HL-60 (cell line): ENCODE measurements at regions not wholly inside any gene's neighbourhood (a gene's known extent, or its start where the extent isn't known, plus 50 kb on each side); places are given as distances from the start of the nearest gene placed in this dataset.

Source experiments
- GABPA ChIP-seq: IDR thresholded peaks from 2 replicates; pipeline ENCODE4 v1.6.1; 2012; ENCODE audit warnings: low read depth
- POLR2AphosphoS5 ChIP-seq: IDR thresholded peaks from 2 replicates; pipeline ENCODE4 v1.6.1; 2012; ENCODE audit warnings: low read depth
- REST ChIP-seq: IDR thresholded peaks from 2 replicates; pipeline ENCODE4 v1.6.1; 2012; ENCODE audit warnings: low read depth; ENCODE audit not compliant: insufficient replicate concordance
- SPI1 ChIP-seq: IDR thresholded peaks from 2 replicates; pipeline ENCODE4 v1.6.1; 2012; ENCODE audit warnings: low read depth, mild to moderate bottlenecking, borderline replicate concordance
- TF ChIP-seq, protein P1 (sequence below): IDR thresholded peaks from one replicate; pipeline ENCODE4 v1.5.1; 2011; ENCODE audit warnings: low read length, control low read depth, inconsistent platforms; ENCODE audit not compliant: insufficient read depth

DNA sequence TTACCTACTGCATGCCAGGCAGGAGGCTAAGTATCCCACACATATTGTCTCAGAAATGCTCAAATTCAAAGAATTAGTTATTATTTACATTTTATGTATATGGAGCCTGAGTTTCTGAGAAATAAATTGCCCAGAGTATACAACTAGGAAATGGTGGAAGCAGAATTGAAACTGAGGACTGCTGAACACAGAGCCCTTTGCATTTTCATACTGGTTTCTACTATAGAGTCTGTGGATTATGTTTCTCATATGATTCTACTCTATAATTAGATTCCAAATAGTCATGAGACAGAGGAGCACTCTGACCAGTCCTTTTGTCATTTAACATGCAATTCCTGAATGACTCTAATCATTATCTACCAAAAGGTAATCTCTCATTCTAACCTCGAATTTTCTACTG lies 254.3 kb downstream of the LMBRD1 start:
- TF ChIP-seq POLR2AphosphoS5: no peak
- TF ChIP-seq, protein P1, sequence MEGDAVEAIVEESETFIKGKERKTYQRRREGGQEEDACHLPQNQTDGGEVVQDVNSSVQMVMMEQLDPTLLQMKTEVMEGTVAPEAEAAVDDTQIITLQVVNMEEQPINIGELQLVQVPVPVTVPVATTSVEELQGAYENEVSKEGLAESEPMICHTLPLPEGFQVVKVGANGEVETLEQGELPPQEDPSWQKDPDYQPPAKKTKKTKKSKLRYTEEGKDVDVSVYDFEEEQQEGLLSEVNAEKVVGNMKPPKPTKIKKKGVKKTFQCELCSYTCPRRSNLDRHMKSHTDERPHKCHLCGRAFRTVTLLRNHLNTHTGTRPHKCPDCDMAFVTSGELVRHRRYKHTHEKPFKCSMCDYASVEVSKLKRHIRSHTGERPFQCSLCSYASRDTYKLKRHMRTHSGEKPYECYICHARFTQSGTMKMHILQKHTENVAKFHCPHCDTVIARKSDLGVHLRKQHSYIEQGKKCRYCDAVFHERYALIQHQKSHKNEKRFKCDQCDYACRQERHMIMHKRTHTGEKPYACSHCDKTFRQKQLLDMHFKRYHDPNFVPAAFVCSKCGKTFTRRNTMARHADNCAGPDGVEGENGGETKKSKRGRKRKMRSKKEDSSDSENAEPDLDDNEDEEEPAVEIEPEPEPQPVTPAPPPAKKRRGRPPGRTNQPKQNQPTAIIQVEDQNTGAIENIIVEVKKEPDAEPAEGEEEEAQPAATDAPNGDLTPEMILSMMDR: no peak
- TF ChIP-seq REST: no peak
- TF ChIP-seq GABPA: no peak
- no peak for TF ChIP-seq SPI1
